GM19452 (cell line): ENCODE measurements at regions not wholly inside any gene's neighbourhood (a gene's known extent, or its start where the extent isn't known, plus 50 kb on each side); places are given as distances from the start of the nearest gene placed in this dataset.
"Not testable (repeated sequence)": the region's sequence is repeated elsewhere in the genome, so short reads cannot be mapped to it uniquely, and the experiment has no call there.

Experiments
- ATAC-seq: cut with Tn5 transposase; IDR thresholded peaks from one replicate; pipeline ENCODE4 v1.9.1; 2021; ENCODE audit not compliant: unreplicated experiment

- ATAC-seq, result no peak
These were observed 243.3 kb upstream of the ACTBL2 start for GRCh38 chr5:57725658-57726504.

- no peak for ATAC-seq
These were observed 242.2 kb upstream of the ACTBL2 start for GRCh38 chr5:57724836-57725235.

GRCh38 chr5:57721226-57721625, 238.6 kb upstream of the ACTBL2 start:
- no peak for ATAC-seq

- no peak for ATAC-seq
These were observed 238.0 kb upstream of the ACTBL2 start for GRCh38 chr5:57720656-57721055.

- no peak for ATAC-seq
These were observed 236.6 kb upstream of the ACTBL2 start for GRCh38 chr5:57719216-57719615.

- ATAC-seq, result no peak
These were observed 235.5 kb upstream of the ACTBL2 start for GRCh38 chr5:57718155-57718554.

GRCh38 chr5:57717555-57717954, 234.9 kb upstream of the ACTBL2 start:
- ATAC-seq, result no peak

GRCh38 chr5:57716661-57717060, 234.1 kb upstream of the ACTBL2 start:
- no peak for ATAC-seq

GRCh38 chr5:57715296-57715695, 232.7 kb upstream of the ACTBL2 start:
- ATAC-seq, result no peak

GRCh38 chr5:57713535-57713934, 230.9 kb upstream of the ACTBL2 start:
- ATAC-seq, result not testable (repeated sequence)

- ATAC-seq, result no peak
These were observed 229.3 kb upstream of the ACTBL2 start for GRCh38 chr5:57711946-57712345.

GRCh38 chr5:57711471-57711870, 228.9 kb upstream of the ACTBL2 start:
- ATAC-seq, result no peak

- ATAC-seq, result no peak
These were observed 227.5 kb upstream of the ACTBL2 start for GRCh38 chr5:57710126-57710525.

GRCh38 chr5:57705769-57706168, 223.2 kb upstream of the ACTBL2 start:
- ATAC-seq, result no peak

GRCh38 chr5:57703721-57704120, 221.1 kb upstream of the ACTBL2 start:
- no peak for ATAC-seq

- ATAC-seq, result no peak
These were observed 217.9 kb upstream of the ACTBL2 start for GRCh38 chr5:57700484-57700883.

GRCh38 chr5:57700072-57700471, 217.5 kb upstream of the ACTBL2 start:
- ATAC-seq, result no peak

- no peak for ATAC-seq
These were observed 216.2 kb upstream of the ACTBL2 start for GRCh38 chr5:57698802-57699201.

- no peak for ATAC-seq
These were observed 215.5 kb upstream of the ACTBL2 start for GRCh38 chr5:57698086-57698485.

- no peak for ATAC-seq
These were observed 214.4 kb upstream of the ACTBL2 start for GRCh38 chr5:57696825-57697570.

- no peak for ATAC-seq
These were observed 213.8 kb upstream of the ACTBL2 start for GRCh38 chr5:57696389-57696769.

- no peak for ATAC-seq
These were observed 213.2 kb upstream of the ACTBL2 start for GRCh38 chr5:57695706-57696388.
